Tibial nerve (tissue), 3 donors: ENCODE measurements at regions not wholly inside any gene's neighbourhood (a gene's known extent, or its start where the extent isn't known, plus 50 kb on each side); places are given as distances from the start of the nearest gene placed in this dataset.

Source experiments
- POLR2A ChIP-seq, 2 donors: fragments of 450-650 bp; IDR thresholded peaks; one replicate each; pipeline ENCODE4 v1.6.1; 2017; ENCODE audit warnings: antibody characterized with exemption in 2 of 2, mild to moderate bottlenecking in 2 of 2, moderate library complexity in 2 of 2
- TF ChIP-seq, protein P1 (sequence below), 5 experiments: fragments of 200-600 bp in 3 of 5; fragments of 450-650 bp in 2 of 5; sonication (generic) in 3 of 5; IDR thresholded peaks; one replicate each; pipeline ENCODE4 v1.5.1; 2016 to 2019; ENCODE audit warnings: antibody characterized with exemption in 5 of 5, mild to moderate bottlenecking in 3 of 5, moderate library complexity in 2 of 5

GRCh38 chr12:105916760-105917039, 222.1 kb downstream of the NUAK1 start:
- TF ChIP-seq, protein P1, sequence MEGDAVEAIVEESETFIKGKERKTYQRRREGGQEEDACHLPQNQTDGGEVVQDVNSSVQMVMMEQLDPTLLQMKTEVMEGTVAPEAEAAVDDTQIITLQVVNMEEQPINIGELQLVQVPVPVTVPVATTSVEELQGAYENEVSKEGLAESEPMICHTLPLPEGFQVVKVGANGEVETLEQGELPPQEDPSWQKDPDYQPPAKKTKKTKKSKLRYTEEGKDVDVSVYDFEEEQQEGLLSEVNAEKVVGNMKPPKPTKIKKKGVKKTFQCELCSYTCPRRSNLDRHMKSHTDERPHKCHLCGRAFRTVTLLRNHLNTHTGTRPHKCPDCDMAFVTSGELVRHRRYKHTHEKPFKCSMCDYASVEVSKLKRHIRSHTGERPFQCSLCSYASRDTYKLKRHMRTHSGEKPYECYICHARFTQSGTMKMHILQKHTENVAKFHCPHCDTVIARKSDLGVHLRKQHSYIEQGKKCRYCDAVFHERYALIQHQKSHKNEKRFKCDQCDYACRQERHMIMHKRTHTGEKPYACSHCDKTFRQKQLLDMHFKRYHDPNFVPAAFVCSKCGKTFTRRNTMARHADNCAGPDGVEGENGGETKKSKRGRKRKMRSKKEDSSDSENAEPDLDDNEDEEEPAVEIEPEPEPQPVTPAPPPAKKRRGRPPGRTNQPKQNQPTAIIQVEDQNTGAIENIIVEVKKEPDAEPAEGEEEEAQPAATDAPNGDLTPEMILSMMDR (IDR thresholded peaks at IDR 0.05), result no peak
- no peak for TF ChIP-seq POLR2A (IDR thresholded peaks at IDR 0.05)
